OCI-LY1 (cell line): ENCODE measurements at regions not wholly inside any gene's neighbourhood (a gene's known extent, or its start where the extent isn't known, plus 50 kb on each side); places are given as distances from the start of the nearest gene placed in this dataset.

Experiments
- CTCF ChIP-seq: fragments of 200-600 bp; sonication (generic), shearing (Covaris generic); IDR thresholded peaks from 2 replicates; pipeline ENCODE4 v1.5.1; 2017; ENCODE audit warnings: mild to moderate bottlenecking, antibody characterized with exemption, low read length, moderate library complexity, mixed read lengths
- EZH2 ChIP-seq: fragments of 200-600 bp; sonication (generic), shearing (Covaris generic); IDR thresholded peaks from 2 replicates; pipeline ENCODE4 v1.8.0; 2017; ENCODE audit warnings: borderline replicate concordance, mixed run types, mild to moderate bottlenecking, antibody characterized with exemption, low read length, moderate library complexity, mixed read lengths

GRCh38 chr13:64697226-64697625, 2532.9 kb downstream of the PCDH9 start:
- TF ChIP-seq CTCF = no peak
- TF ChIP-seq EZH2 = no peak
